OCI-LY3 (cell line): ENCODE measurements at regions not wholly inside any gene's neighbourhood (a gene's known extent, or its start where the extent isn't known, plus 50 kb on each side); places are given as distances from the start of the nearest gene placed in this dataset.

Experiments used
- H2AFZ ChIP-seq: fragments of 200-600, 300-600 bp; shearing (Covaris generic); 2 replicates; pipeline ENCODE4 v1.6.0; 2014; ENCODE audit warnings: antibody characterized with exemption, low read depth, low read length
- H3K27ac ChIP-seq: fragments of 200-600, 300-600 bp; sonication (generic); 2 replicates; pipeline ENCODE4 v1.5.1; 2014; ENCODE audit warnings: mild to moderate bottlenecking, low read length, moderate library complexity, mixed read lengths
- H3K27me3 ChIP-seq: fragments of 200-600, 300-600 bp; sonication (generic); 2 replicates; pipeline ENCODE4 v1.6.1; 2014; ENCODE audit warnings: low read depth, low read length, mixed read lengths
- H3K36me3 ChIP-seq: fragments of 200-600, 300-600 bp; sonication (generic); replicated peaks from 2 replicates; pipeline ENCODE3; 2014; ENCODE audit warnings: low read depth, low read length, mixed read lengths
- H3K4me1 ChIP-seq: fragments of 300-600, 200-600 bp; sonication (generic); 2 replicates; pipeline ENCODE4 v1.6.1; 2014; ENCODE audit warnings: low read length, mixed read lengths
- H3K4me2 ChIP-seq: fragments of 200-600, 300-600 bp; sonication (generic); 2 replicates; pipeline ENCODE4 v1.6.1; 2014; ENCODE audit warnings: low read length, mixed read lengths
- H3K4me3 ChIP-seq: fragments of 300-600, 200-600 bp; sonication (generic); 2 replicates; pipeline ENCODE4 v1.5.1; 2014; ENCODE audit warnings: antibody characterized with exemption, mild to moderate bottlenecking, low read length, moderate library complexity
- H3K79me2 ChIP-seq: fragments of 300-600, 200-600 bp; shearing (Covaris generic); 2 replicates; pipeline ENCODE4 v1.6.1; 2014; ENCODE audit warnings: mild to moderate bottlenecking, low read length, mixed read lengths
- H3K9ac ChIP-seq: fragments of 300-600, 200-600 bp; shearing (Covaris generic); 2 replicates; pipeline ENCODE4 v1.6.0; 2014; ENCODE audit warnings: mild to moderate bottlenecking, low read length, moderate library complexity
- H3K9me3 ChIP-seq: fragments of 200-600, 300-600 bp; shearing (Covaris generic); 2 replicates; pipeline ENCODE4 v1.6.1; 2014; ENCODE audit warnings: low read length, mixed read lengths; ENCODE audit not compliant: insufficient read depth
- H4K20me1 ChIP-seq: fragments of 200-600, 300-600 bp; sonication (generic); 2 replicates; pipeline ENCODE4 v1.6.1; 2016; ENCODE audit warnings: low read length, mixed read lengths; ENCODE audit not compliant: insufficient read depth
- CTCF ChIP-seq: fragments of 200-600, 300-600 bp; sonication (generic); IDR thresholded peaks from 2 replicates; pipeline ENCODE4 v1.5.1; 2014; ENCODE audit warnings: antibody characterized with exemption, low read length, low read depth
- EZH2phosphoT487 ChIP-seq: fragments of 200-600 bp; shearing (Covaris generic); IDR thresholded peaks from 2 replicates; pipeline ENCODE4 v1.6.1; 2018; ENCODE audit warnings: antibody characterized with exemption, mixed run types, low read depth

- Histone ChIP-seq H3K79me2 (no peaks in the 10 kb centered on the region), H3K27ac (no peak overlapping the region), H3K27me3 (peaks cover 39% of the 10 kb centered on the region), H3K4me2 (no peak overlapping the region), H4K20me1 (no peaks in the 10 kb centered on the region), H3K9me3 (no peaks in the 10 kb centered on the region), H3K36me3 (no peaks in the 10 kb centered on the region), H3K4me3 (no peak overlapping the region), H2AFZ (no peak overlapping the region), H3K4me1 (no peaks in the 10 kb centered on the region), H3K9ac (no peak overlapping the region)
- no peak for TF ChIP-seq EZH2phosphoT487
- no peak for TF ChIP-seq CTCF
Observed at GRCh38 chr14:55877942-55878341, 240.3 kb upstream of the PELI2 start.

GRCh38 chr14:55881577-55882241, 236.5 kb upstream of the PELI2 start:
- Histone ChIP-seq H3K27ac (no peak overlapping the region), H3K27me3 (peaks cover 39% of the 10 kb centered on the region), H3K4me1 (no peaks in the 10 kb centered on the region), H3K9me3 (no peaks in the 10 kb centered on the region), H3K4me2 (no peak overlapping the region), H3K9ac (no peak overlapping the region), H3K79me2 (no peaks in the 10 kb centered on the region), H2AFZ (no peak overlapping the region), H4K20me1 (no peaks in the 10 kb centered on the region), H3K4me3 (no peak overlapping the region), H3K36me3 (no peaks in the 10 kb centered on the region)
- no peak for TF ChIP-seq EZH2phosphoT487

GRCh38 chr14:55884819-55885218, 233.4 kb upstream of the PELI2 start:
- Histone ChIP-seq H3K27me3 (peaks cover 26% of the 10 kb centered on the region), H3K9me3 (no peaks in the 10 kb centered on the region), H4K20me1 (no peaks in the 10 kb centered on the region), H3K27ac (no peak overlapping the region), H3K9ac (no peak overlapping the region), H3K36me3 (no peaks in the 10 kb centered on the region), H3K4me1 (no peaks in the 10 kb centered on the region), H2AFZ (no peak overlapping the region), H3K4me3 (no peak overlapping the region), H3K79me2 (no peaks in the 10 kb centered on the region), H3K4me2 (no peak overlapping the region)
- no peak for TF ChIP-seq CTCF
- TF ChIP-seq EZH2phosphoT487, result no peak

GRCh38 chr14:55889124-55889523, 229.1 kb upstream of the PELI2 start:
- Histone ChIP-seq H3K27me3 (peaks cover 47% of the 10 kb centered on the region), H4K20me1 (no peaks in the 10 kb centered on the region), H3K4me3 (no peak overlapping the region), H3K4me2 (no peak overlapping the region), H3K9ac (no peak overlapping the region), H3K79me2 (no peaks in the 10 kb centered on the region), H2AFZ (no peak overlapping the region), H3K4me1 (no peaks in the 10 kb centered on the region), H3K9me3 (no peaks in the 10 kb centered on the region), H3K27ac (no peak overlapping the region), H3K36me3 (no peaks in the 10 kb centered on the region)
- TF ChIP-seq CTCF (no peak), EZH2phosphoT487 (no peak)
